A673 (cell line): ENCODE measurements at regions not wholly inside any gene's neighbourhood (a gene's known extent, or its start where the extent isn't known, plus 50 kb on each side); places are given as distances from the start of the nearest gene placed in this dataset.

Source experiments
- BruUV-seq: library from RNA; stranded (reverse); fragments of 400-500 nt; replicated peaks from 2 replicates; lab custom pipeline; 2021; lab: Mats Ljungman, UMichigan
- CTCF ChIA-PET: fragments of 300-600 bp; sonication (Branson Sonifier 250); formaldehyde crosslinking; loops from one replicate; lab custom pipeline; 2022; ENCODE audit warnings: antibody characterized with exemption; lab: Charles Lee
- POLR2A ChIA-PET: fragments of 300-600 bp; sonication (Branson Sonifier 250); formaldehyde crosslinking; loops from one replicate; lab custom pipeline; 2022; ENCODE audit warnings: antibody characterized with exemption; ENCODE audit not compliant: low non-redundant PET; lab: Charles Lee
- DNase-seq: peaks from one replicate; pipeline ENCODE4 v3.0.0-alpha.2; 2015; ENCODE audit warnings: low spot score
- H3K27ac ChIP-seq: fragments of 200-600 bp; sonication (generic); 2 replicates; pipeline ENCODE4 v1.5.1; 2016; ENCODE audit warnings: mixed run types, low read depth, mild to moderate bottlenecking, mixed read lengths, antibody characterized with exemption, low read length; ENCODE audit not compliant: poor library complexity, severe bottlenecking
- H3K27me3 ChIP-seq: fragments of 200-600 bp; sonication (generic); replicated peaks from 2 replicates; pipeline ENCODE4 v1.6.1; 2017; ENCODE audit warnings: mixed run types, low read depth, mild to moderate bottlenecking, mixed read lengths, antibody characterized with exemption, low read length; ENCODE audit not compliant: insufficient read depth, poor library complexity
- H3K36me3 ChIP-seq: fragments of 200-600 bp; sonication (generic); 2 replicates; pipeline ENCODE4 v1.6.1; 2016; ENCODE audit warnings: mixed run types, mild to moderate bottlenecking, mixed read lengths, antibody characterized with exemption, low read length; ENCODE audit not compliant: insufficient read depth, poor library complexity, severe bottlenecking
- H3K4me1 ChIP-seq: fragments of 200-600 bp; sonication (generic); 2 replicates; pipeline ENCODE4 v1.6.1; 2017; ENCODE audit warnings: mixed run types, mild to moderate bottlenecking, mixed read lengths, antibody characterized with exemption, low read length; ENCODE audit not compliant: insufficient read depth, poor library complexity, severe bottlenecking
- H3K4me3 ChIP-seq: fragments of 200-600 bp; sonication (generic); 2 replicates; pipeline ENCODE4 v1.5.1; 2016; ENCODE audit warnings: low read depth, mixed run types, mild to moderate bottlenecking, mixed read lengths, low read length; ENCODE audit not compliant: poor library complexity, severe bottlenecking
- H3K9me3 ChIP-seq: fragments of 200-600 bp; sonication (generic); 2 replicates; pipeline ENCODE4 v1.6.1; 2016; ENCODE audit warnings: mixed run types, low read depth, mild to moderate bottlenecking, mixed read lengths, antibody characterized with exemption, low read length; ENCODE audit not compliant: poor library complexity, severe bottlenecking
- EZH2 ChIP-seq: fragments of 200-600 bp; sonication (generic); IDR thresholded peaks from 2 replicates; pipeline ENCODE4 v1.6.1; 2017; ENCODE audit warnings: borderline replicate concordance, low read depth, mild to moderate bottlenecking, mixed read lengths, antibody characterized with exemption, low read length; ENCODE audit not compliant: poor library complexity, severe bottlenecking
- intact Hi-C: fragments of 100-400 bp; cut with micrococcal nuclease; formaldehyde crosslinking; loops from one replicate; pipeline ENCODE4 v1.10.0; 2022; ENCODE audit not compliant: unreplicated experiment
- TF ChIP-seq, protein P1 (sequence below): fragments of 300-800, 200-600 bp; sonication (generic); conservative IDR thresholded peaks from 2 replicates; pipeline ENCODE4 v1.5.1; 2017; ENCODE audit warnings: low read depth, mild to moderate bottlenecking, antibody characterized with exemption, low read length, moderate library complexity, mixed read lengths

DNA sequence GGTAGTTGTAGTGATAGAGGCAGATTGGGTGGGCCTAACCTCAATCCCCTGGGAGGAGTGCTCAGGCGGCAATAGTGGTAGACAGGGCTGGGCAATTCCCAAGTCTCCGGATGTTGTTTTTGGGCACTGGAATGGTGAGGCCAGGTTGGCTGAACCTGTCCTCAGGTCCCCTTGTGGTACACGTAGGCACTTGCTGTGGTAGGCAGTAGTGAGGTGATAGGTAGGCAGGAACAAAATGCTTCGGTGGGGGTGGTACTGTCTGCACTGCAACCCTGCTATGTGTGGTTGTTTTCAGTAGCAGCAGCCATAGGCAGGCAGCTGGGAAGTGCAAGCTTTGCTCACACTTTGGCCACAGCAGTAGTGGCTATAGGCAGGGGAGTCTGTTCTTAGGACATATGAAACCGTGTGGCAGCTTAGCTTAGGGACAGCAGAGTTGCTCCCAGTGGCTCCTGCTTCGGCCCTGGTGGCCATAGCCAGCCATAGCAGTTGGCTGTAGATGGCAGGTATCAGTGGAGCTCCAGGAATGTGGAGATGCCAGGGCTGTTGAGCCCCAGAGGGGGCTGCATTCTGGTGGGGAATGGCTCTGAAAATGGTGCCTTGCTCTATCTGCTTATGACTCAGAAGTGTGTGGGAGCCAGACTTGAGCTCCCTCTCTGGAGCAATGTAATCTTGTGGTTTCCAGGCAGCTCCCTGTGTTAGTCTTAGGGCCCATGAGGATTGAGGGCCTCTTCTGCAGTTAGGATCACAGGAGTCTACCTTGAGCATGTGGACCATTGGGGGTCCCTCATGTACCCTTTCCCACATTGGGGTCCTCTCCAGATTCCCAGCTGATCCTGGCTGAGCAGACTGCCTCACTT, 241.8 kb upstream of the BMP2 start:
- Histone ChIP-seq H3K4me3 (no peak overlapping the region), H3K36me3 (no peaks in the 10 kb centered on the region), H3K27me3 (no peaks in the 10 kb centered on the region), H3K27ac (no peak overlapping the region), H3K4me1 (no peaks in the 10 kb centered on the region), H3K9me3 (no peaks in the 10 kb centered on the region)
- CTCF ChIA-PET, result no interaction called here
- POLR2A ChIA-PET, result no interaction called here
- TF ChIP-seq, protein P1, sequence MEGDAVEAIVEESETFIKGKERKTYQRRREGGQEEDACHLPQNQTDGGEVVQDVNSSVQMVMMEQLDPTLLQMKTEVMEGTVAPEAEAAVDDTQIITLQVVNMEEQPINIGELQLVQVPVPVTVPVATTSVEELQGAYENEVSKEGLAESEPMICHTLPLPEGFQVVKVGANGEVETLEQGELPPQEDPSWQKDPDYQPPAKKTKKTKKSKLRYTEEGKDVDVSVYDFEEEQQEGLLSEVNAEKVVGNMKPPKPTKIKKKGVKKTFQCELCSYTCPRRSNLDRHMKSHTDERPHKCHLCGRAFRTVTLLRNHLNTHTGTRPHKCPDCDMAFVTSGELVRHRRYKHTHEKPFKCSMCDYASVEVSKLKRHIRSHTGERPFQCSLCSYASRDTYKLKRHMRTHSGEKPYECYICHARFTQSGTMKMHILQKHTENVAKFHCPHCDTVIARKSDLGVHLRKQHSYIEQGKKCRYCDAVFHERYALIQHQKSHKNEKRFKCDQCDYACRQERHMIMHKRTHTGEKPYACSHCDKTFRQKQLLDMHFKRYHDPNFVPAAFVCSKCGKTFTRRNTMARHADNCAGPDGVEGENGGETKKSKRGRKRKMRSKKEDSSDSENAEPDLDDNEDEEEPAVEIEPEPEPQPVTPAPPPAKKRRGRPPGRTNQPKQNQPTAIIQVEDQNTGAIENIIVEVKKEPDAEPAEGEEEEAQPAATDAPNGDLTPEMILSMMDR, result no peak
- intact Hi-C loops, result no loop called here
- DNase-seq, result peak; percentile 0
- BruUV-seq, result no TSS peak

DNA sequence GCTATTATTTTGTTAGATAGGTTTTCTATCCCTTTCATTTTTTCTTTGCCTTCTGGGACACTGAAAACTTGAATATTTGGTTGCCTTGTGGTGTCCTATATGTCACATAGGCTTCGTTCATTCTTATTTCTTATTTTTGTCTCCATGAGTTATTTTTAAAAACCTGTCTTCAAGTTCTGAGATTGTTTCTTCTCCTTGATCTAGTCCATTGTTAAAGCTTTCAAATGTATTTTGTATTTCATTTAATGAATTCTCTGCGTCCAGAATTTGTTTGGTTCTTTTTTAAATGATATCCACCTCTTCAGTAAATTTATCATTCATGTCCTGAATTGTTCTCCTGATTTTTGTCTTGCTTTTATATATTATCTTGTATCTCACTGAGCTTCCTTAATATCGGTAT, 243.2 kb upstream of the BMP2 start:
- ChIA-PET POLR2A (no interaction called here), CTCF (no interaction called here)

DNA sequence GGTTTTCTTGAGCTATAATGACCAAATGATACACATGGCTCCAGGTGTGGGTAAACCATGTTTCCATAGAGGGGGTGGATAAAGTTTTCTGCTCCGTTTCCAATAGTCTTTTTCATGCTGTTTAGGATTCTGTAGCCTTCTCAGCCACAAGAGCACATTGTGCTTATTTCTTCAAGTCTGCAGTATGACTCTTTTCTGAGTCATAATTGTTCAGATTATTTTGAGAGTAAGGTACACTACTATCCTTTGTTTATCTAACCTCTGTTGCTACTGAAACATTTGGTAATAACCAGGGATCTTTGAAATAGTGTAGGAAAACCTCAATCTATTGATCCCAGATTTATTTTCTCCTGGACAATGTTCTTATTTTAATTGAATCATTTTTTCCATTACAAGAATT, 247.9 kb upstream of the BMP2 start:
- Histone ChIP-seq H3K36me3 (no peaks in the 10 kb centered on the region), H3K9me3 (no peaks in the 10 kb centered on the region), H3K4me3 (no peak overlapping the region), H3K27me3 (no peaks in the 10 kb centered on the region), H3K27ac (no peak overlapping the region), H3K4me1 (no peaks in the 10 kb centered on the region)
- no peak for TF ChIP-seq EZH2
- TF ChIP-seq, protein P1, result no peak
- ChIA-PET CTCF (no interaction called here), POLR2A (no interaction called here)
- intact Hi-C loops, result no loop called here
- BruUV-seq, result no TSS peak
- no peak for DNase-seq

More for the DNA sequence above, 243.2 kb upstream of the BMP2 start:
- no peaks in the 10 kb centered on the region for H3K9me3 ChIP-seq
- no peaks in the 10 kb centered on the region for H3K4me1 ChIP-seq
- no peak for TF ChIP-seq EZH2
- TF ChIP-seq, protein P1, result no peak
- DNase-seq, result no peak
- no peaks in the 10 kb centered on the region for H3K27me3 ChIP-seq
- H3K27ac ChIP-seq, result no peak overlapping the region
- no peaks in the 10 kb centered on the region for H3K36me3 ChIP-seq
- BruUV-seq, result no TSS peak
- H3K4me3 ChIP-seq, result no peak overlapping the region
- intact Hi-C loops, result no loop called here
